HG03066 (cell line): ENCODE measurements at regions not wholly inside any gene's neighbourhood (a gene's known extent, or its start where the extent isn't known, plus 50 kb on each side); places are given as distances from the start of the nearest gene placed in this dataset.
"Not testable (repeated sequence)": the region's sequence is repeated elsewhere in the genome, so short reads cannot be mapped to it uniquely, and the experiment has no call there.

Source experiments
- ATAC-seq: cut with Tn5 transposase; IDR thresholded peaks from one replicate; pipeline ENCODE4 v1.9.1; 2021; ENCODE audit warnings: low read depth; ENCODE audit not compliant: unreplicated experiment

DNA sequence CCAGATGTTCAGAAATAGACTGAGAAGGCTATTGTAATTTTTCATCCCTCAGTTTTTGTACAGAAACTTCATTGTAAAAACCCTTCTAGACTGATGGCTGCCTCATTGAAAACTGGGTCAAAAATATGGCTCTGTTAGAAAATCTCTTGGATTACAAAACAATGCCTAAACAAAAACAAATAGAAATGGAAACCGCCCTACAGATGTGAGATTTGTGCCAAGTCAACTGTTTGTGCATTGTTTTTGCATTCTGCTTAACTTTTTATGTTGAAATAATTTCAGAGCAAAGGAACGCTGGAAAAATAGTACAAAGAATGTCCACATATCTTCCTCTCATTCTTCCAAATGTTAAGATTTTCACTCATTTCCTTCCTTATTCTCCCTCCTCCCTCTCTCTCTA lies 425.1 kb downstream of the FOXA2 start:
- no peak for ATAC-seq

DNA sequence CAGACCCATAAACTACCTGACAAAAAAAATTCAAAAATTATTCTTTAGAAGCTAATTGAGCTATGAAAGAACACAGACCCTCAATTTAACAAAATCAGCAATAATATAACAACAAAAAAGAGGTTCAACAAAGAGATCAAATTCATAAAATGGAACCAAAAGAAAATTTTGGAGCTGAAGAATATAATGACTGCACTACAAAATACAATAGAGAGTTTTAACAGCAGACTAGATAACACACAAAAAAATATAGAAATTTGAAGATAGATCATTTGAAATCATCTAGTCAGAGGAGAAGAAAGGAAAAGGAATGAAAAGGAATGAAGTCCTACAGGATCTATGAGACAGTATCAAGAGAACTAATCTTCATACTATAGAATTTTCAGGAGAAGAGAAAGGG lies 422.1 kb downstream of the PAX1 start:
- no peak for ATAC-seq

DNA sequence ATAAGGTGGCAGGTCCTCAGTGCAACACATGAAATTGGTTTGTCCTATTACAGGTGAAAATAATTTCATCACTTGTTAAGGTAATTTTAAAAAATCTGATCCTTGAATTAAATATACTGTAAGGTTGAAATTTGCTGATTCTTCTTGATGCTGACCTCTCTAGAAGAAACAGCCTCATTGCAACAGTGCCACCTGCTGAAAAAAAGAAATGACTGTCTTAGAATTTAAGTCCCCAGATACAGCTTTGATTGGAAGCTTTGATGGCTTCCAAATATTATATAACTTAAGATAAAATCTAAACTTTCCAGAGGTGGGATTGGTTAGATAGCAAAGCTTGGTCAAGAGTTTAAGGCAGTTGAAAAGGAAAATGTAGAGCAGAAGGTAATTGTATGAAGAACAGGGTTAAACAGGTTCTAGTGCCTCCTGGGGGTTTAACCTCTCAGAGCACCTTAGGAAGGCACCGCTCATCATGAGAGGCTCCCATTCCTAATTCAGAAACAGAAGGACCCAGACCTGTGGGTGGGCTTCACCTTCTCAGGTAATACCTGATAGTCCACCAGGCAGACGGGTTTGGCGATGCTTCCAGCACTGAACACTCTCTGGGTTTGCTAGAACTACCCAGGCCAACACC lies 401.0 kb downstream of the PAX1 start:
- ATAC-seq: no peak

DNA sequence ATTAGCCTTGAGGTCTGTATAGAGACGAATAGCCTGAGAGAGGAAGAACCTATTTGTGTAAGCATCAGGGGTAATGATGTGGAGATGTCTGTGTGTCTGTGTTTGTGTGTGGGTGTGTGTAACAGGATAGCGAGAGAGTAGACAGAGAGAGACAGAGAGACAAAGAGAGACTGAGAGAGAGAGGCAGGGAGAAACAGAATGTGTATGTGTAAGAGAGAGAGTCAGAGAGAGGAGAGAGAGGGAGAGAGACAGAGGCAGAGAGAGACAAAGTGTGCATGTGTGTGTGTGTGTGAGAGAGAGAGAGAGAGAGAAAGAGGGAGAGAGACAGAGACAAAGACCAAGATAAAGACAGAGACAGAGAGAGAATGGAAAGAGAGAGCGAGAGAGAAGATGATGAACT lies 396.1 kb downstream of the PAX1 start:
- no peak for ATAC-seq

DNA sequence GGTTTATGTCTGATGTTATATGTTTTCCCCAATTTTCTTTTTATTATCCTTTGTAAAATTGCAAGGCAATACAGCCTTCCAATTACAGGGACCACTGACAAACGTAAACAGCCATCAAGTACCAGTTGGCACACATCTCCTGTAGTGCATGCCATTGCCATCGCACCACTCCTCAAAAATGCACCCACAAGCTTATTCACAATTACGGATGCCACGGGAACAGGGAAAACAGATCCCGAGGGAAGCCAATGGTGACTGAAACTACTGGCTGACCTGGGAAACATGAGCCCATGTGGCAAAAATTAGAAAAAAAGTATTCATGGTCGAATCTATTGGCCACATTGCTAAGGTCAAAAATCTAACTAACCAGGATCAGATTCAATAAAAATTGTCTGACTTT lies 395.2 kb downstream of the PAX1 start:
- no peak for ATAC-seq

DNA sequence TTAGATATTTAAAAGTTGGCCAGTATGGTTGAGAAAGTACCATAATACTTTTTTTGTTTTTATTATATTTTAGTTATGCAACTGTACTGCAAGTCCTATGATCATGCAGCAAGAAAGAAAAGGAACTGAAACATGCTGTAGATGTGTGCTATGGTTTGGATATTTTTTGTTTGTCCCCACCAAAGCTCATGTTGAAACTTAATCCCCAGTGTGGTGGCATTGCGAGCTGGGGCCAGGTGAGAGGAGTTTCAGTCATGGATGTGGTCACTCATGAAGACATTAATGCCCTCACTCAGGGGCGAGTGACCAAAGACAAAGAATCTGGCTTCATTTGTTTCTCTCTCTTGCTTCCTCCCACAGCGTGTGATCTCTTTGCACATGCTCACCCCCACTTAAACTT lies 393.9 kb downstream of the PAX1 start:
- no peak for ATAC-seq

DNA sequence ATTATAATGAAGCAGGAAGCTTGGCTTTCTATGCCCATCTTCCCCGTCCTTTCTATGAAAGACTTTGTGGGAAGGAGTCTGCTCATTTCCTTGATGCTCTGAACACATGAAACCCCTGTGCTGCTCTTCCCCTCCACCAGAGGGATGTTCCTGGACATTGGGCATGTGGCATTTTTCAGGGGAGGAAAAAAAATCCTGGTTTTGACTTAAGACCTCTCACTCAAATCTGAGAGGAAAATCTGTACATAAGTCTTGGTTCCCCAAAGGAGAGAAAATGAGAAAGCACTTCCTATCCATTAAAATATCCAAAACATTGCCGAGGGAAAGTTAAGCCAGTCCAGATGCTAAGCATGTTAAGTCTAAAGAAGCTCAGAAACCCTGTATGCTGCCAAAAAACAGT lies 393.0 kb downstream of the PAX1 start:
- ATAC-seq: no peak

DNA sequence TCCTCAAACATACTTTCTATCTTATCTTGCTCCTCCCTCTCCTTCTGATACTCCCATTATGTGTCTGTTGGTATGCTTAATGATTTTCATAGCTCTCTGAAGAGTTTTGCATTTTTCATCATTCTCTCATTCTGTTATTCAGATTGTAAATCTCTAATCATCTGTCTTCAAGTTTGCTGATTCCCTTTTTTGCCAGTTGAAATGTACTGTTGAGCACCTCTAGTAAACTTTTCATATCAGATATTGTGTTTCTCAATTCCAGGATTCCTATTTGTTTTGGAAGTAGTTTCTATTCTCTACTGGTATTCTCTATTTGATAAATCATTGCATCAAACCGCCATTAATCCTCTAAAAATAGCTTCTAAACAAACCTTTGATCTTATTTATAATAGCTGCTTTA lies 387.7 kb downstream of the PAX1 start:
- ATAC-seq: no peak

DNA sequence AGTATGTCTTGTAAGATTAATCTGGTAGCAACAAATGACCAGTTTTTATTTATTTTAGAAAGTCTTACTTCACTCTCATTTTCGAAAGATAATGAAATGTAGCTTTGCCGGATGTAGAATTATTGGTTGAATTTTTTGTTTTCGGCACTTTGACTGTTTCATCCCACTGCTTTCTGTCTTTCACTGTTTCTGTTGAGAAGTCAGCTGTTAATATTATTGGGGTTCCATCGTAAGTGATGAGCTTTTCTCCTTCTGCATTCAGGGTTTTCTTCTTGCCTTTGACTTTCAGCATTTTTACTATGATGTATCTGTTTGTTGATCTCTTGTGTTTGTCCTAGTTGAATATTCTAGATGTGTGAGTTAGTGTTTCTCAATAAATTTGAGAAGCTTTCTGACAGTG lies 383.4 kb downstream of the PAX1 start:
- ATAC-seq: no peak

DNA sequence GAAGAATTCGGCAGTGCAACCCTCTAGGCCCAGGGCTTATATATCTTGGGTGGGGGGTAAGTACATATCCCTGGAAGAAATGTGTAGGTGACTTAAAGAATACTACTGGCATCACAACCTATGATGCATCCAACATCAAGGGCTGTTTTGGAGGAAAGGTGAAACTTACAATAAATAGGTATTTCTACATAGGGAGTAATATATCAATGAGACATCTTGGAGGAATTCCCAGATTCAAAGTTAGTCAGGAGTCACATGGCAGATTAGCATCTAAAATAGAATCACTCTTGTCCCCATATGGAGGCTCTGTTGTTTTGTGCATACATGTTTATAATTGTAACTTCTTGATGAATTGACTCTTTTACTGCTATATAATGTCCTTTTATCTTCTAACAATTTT lies 375.5 kb downstream of the PAX1 start:
- no peak for ATAC-seq

DNA sequence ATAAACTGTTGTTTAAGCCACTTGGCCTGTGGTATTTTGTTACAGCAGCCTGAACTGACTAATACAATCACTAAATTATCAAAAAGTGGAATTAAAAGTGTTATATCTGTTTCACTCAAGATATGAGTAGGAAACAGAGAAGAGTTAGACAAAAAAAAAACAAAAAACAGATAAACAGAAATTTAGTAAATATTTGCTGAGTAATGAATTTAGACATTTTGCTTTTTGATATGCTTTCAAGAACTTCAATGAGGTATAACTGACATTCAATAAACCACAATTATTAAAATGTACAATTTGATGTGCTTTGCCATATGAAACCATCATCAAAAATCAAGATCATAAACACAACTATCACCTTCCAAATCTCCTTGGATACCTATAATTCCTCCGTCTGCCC lies 369.2 kb downstream of the PAX1 start:
- ATAC-seq: no peak

DNA sequence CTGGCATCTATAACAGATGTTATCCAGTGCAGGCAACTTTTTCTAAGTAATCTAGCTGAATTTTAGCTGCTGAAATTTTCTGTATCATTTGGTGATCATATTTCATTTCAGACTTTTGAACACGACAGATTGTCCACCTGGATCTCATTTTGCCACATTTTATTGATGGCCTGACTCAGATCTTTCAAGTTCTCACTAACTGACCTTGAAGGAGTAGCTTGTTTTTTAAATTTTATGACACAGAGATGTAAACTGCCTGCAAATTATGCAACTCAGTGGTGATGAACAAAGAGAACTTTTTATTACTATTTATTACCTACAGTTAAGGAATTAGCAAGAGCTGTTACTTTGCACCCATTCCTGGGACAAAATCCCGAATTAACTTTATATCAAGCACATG lies 366.4 kb downstream of the PAX1 start:
- no peak for ATAC-seq

DNA sequence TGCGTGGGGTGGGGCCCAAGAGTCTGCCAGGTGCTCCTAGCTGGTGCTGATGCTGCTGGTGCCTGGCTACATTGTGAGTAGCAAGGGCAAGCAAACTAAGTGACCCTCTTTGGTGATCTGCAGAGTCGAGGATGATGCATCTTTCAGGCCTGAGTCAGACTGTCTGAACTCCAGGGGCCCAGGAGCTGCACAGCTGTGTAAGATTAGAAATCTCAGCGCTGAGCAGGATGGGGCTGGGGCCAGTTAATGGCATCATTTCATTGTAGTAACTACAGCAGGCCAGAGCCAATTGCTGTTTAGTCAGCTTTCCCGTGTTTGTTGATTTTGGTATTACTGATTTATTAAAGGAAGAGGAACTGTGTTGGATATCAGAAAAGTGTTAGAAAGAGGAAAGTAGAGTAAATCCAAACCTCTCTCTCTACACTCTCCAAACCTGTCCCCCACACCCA lies 365.2 kb downstream of the PAX1 start:
- no peak for ATAC-seq

DNA sequence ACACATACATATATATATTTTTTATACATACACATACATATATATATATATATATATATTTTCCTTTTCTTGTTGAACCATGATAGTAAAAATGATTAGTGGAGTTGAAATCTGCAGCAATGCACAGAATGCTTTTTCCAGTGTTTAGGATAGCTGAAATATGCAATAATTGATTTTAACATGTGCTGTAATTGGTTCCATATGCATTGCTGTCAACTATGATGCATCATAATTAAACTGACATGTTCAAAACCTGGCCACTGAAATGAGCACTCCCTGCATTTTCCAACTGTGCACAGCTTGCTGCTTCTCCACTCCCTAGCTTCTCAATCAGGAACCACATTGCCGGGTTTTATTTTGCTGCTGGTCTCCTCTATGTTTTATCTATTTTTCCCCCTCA lies 358.3 kb downstream of the PAX1 start:
- no peak for ATAC-seq

DNA sequence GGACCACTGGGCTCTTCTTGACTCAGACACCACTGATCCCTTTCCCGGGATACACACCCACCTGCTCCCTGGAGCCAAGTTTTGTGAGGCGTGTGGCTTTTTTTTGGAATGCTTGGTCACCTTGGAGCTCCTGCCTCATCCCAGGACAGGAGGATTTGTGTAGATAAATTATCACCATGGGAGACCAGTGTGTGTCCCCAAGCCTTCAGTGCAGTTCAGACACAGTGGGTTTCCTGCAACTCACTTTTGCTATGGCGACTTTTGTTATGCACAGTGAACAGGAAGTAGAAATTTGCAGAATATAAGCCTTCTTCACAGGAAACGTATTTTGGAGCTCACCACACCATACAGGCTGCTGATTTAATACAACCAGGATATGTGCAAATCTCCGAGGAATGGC lies 357.4 kb downstream of the PAX1 start:
- ATAC-seq: no peak

DNA sequence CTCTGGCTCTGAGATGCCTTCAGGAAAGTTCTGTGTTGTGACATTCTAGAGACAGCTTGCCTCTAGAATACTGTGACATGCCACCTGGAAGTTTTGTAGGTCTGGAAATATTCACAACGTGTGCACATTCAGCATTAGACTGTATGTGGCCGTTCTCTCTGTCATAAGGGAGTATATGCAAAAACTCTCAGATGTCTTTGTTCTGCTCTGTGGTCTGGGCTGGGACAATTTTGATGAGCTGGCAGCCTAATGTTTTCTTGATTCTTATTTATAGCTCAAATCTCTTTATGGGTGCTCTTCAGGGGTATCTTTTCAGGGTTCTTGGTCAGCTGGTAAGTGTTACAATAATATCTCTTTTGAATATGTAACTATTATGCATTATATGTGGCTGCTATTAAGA lies 355.1 kb downstream of the PAX1 start:
- no peak for ATAC-seq

DNA sequence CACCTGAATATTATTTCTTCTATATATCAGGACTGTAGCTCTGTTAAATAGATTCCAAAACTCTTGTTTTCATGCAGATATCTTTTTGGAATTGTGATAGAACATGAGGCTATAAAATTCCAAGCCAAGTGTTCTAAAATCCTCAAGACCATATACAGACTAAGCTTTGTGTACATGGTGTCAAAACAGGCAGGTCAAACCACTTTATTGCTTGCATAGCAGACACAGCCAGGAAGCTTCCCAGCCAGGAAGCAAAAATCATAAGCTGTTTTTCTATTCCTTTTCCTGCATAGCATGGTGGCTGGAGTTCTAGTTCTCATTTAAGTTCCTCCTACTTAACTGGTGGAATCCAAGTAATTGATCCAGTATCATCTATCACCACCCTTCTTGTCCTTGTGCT lies 353.3 kb downstream of the PAX1 start:
- no peak for ATAC-seq

DNA sequence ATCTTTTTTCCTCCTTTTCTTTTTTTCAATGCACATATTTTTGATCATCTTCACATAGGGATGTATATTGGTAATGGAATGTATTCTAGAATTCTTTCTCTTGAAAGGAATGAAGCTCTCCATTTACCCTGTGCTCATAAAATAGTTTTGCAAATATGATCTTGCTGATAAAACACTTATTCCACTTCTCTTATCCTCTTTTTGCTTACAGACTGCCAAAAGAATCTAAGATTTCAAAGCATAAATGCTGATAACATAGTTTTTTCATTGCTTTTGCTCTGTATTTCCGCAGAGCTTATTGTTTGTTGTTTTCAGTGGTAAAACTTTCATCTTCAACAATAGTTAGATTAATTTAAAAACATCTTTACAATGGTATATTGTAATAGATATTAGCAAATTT lies 350.5 kb downstream of the PAX1 start:
- ATAC-seq: no peak

DNA sequence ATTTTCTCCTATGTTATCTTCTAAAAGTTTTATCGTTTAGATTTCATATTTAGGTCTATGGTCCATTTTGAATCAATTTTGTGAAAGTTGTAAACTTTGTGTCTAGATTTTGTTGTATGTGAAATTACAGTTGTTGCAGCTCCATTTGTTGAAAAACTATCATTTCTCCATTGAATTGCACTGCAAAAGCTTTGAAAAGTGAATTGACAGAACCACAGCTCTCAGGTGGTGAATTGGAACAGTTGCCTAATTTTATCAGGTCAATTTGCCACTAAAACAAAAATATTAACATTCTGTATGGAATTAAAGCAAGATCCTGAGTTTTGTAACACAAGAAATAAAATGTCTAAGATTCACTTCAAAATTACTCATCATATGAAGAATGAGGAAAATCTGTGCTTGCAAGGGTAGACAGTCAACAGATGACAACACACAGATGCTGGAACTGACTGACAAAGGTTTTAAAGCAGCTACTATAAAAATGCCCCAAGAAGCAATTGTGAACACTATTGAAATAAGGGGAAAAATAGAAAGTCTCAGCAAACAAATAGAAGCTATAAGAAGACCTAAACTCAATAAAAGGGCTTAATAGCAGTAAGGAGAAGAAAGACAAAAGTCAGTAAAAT lies 346.7 kb downstream of the PAX1 start:
- ATAC-seq: no peak

DNA sequence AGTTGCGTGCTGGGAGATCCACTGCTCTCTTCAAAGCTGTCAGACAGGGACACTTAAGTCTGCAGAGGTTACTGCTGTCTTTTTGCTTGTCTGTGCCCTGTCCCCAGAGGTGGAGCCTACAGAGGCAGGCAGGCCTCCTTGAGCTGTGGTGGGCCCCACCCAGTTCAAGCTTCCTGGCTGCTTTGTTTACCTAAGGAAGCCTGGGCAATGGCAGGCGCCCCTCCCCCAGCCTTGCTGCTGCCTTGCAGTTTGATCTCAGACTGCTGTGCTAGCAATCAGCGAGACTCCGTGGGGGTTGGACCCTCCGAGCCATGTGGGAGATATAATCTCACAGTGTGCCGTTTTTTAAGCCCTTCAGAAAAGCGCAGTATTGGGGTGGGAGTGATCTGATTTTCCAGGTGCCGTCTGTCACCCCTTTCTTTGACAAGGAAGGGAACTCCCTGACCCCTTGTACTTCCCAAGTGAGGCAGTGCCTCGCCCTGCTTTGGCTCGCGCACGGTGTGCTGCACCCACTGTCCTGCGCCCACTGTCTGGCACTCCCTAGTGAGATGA lies 340.6 kb downstream of the PAX1 start:
- not testable (repeated sequence) for ATAC-seq

DNA sequence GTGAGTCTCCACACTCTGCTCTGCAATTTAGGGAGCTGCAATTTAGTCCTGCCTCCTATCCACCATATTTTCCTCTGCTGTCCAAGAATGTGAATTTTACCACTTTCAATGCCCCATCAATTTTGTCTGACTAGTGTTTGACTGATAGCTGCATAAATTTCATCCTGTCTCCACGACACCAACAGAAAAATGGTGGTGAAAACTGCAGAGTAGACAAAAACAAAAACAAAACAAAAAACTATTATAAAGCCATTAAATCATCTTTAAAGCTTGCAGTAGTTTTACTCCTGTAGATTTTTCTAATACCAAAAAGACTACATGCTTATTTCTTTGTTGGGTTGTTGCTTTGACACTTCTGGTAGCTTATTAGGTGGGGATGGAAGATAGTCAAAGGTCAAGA lies 322.0 kb downstream of the PAX1 start:
- no peak for ATAC-seq

DNA sequence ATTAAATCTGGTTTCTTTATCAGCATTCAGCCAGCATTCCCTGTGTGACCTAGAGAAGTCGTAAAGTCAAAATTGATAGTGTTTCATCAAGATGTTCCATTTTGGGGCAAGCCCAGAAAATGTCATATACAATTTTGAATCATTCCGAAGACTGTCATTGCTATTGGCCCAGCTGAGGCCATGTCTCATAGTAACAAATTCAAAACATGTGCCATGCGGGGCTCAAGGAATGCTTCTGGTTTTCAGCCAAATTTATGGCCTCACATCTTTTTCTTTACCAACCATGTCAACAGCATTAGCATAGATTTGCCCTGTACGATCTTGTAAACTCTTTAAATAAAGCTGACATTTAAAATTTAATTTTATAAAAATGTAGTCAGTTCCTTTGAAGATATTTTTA lies 314.7 kb downstream of the PAX1 start:
- ATAC-seq: no peak
